ENCODE measurements at regions not wholly inside any gene's neighbourhood (a gene's known extent, or its start where the extent isn't known, plus 50 kb on each side); places are given as distances from the start of the nearest gene placed in this dataset.
A peak's percentile ranks its signal among the peaks of the same experiment; 100 is the strongest.
"Not testable (repeated sequence)": the region's sequence is repeated elsewhere in the genome, so short reads cannot be mapped to it uniquely, and the experiment has no call there.

- ChIA-PET CTCF (no interaction called here), POLR2A (no interaction called here)
Observed at GRCh38 chr2:114352988-114353387, 89.5 kb upstream of the DPP10 start.

GRCh38 chr2:114354199-114354598 lies 88.2 kb upstream of the DPP10 start:
- ATAC-seq (no peak), DNase-seq (ENCODE audit: low read depth in 1 of 2, low spot score in 1 of 2) (no peak), FAIRE-seq (no peak)
- TF ChIP-seq NPAS2 (CRISPR knock-in tag; IDR thresholded peaks at IDR 0.05; ENCODE audit: borderline replicate concordance) (no peak), POLR2A (IDR thresholded peaks at IDR 0.05; ENCODE audit: low read length) (no peak), HOXB5 (CRISPR knock-in tag; IDR thresholded peaks at IDR 0.05) (no peak), EHF (CRISPR knock-in tag; IDR thresholded peaks at IDR 0.05) (no peak), GATA3 (IDR thresholded peaks at IDR 0.05; ENCODE audit: borderline replicate concordance) (no peak), RNF2 (IDR thresholded peaks at IDR 0.05; ENCODE audit: borderline replicate concordance, low read depth) (no peak), MYC (IDR thresholded peaks at IDR 0.05; ENCODE audit: borderline replicate concordance, low read length) (no peak), RARB (CRISPR knock-in tag; IDR thresholded peaks at IDR 0.05) (no peak), CEBPB (IDR thresholded peaks at IDR 0.05) (no peak), HMGXB4 (CRISPR knock-in tag; IDR thresholded peaks at IDR 0.05; ENCODE audit: borderline replicate concordance) (no peak), JUNB (IDR thresholded peaks at IDR 0.05) (no peak), EP300 (IDR thresholded peaks at IDR 0.05) (no peak), KDM1A (IDR thresholded peaks at IDR 0.05; ENCODE audit: low read depth) (no peak), BHLHE40 (IDR thresholded peaks at IDR 0.05; ENCODE audit: low read depth, low read length) (no peak)
- Histone ChIP-seq H3K27ac (no peak overlapping the region), H3K4me3 (no peak overlapping the region), H3K4me1 (no peaks in the 10 kb centered on the region), H3K9me3 (no peaks in the 10 kb centered on the region), H3K4me2 (no peak overlapping the region)
- CTCF ChIA-PET: no interaction called here
- POLR2A ChIA-PET: no interaction called here
- WGBS (ENCODE audit: missing lambda C conversion rate): 5% methylated on average over 2 of the region's 2 CpGs

More at GRCh38 chr2:114352988-114353387, 89.5 kb upstream of the DPP10 start:
- ATAC-seq (no peak), DNase-seq (ENCODE audit: low read depth in 1 of 2, low spot score in 1 of 2) (no peak), FAIRE-seq (no peak)
- Histone ChIP-seq H3K9me3 (no peaks in the 10 kb centered on the region), H3K4me3 (no peak overlapping the region), H3K4me2 (no peak overlapping the region), H3K4me1 (no peaks in the 10 kb centered on the region), H3K27ac (no peak overlapping the region)
- 33% methylated on average over 1 of the region's 1 CpG for WGBS (ENCODE audit: missing lambda C conversion rate)
- TF ChIP-seq NFE2L2 (conservative IDR thresholded peaks at IDR 0.05; ENCODE audit: low read length): no peak

- Histone ChIP-seq H3K4me3 (no peak overlapping the region), H3K27ac (no peak overlapping the region), H3K9me3 (peaks cover 10% of the 10 kb centered on the region; the same call in 1 of the 3 replicates), H3K4me2 (no peak overlapping the region), H3K4me1 (no peaks in the 10 kb centered on the region)
- FAIRE-seq (no peak), ATAC-seq (no peak), DNase-seq (ENCODE audit: low read depth in 1 of 2, low spot score in 1 of 2) (peak in 1 of 2 experiments; percentile 2)
- 3% methylated on average over 2 of the region's 2 CpGs for WGBS (ENCODE audit: missing lambda C conversion rate)
- POLR2A ChIA-PET: no interaction called here
- TF ChIP-seq NR3C1 (IDR thresholded peaks at IDR 0.05) (no peak), CTCF (IDR thresholded peaks at IDR 0.05) (no peak), ATOH8 (CRISPR knock-in tag; IDR thresholded peaks at IDR 0.05; ENCODE audit: low read depth) (no peak), REST (IDR thresholded peaks at IDR 0.05) (no peak), RNF2 (IDR thresholded peaks at IDR 0.05; ENCODE audit: borderline replicate concordance, low read depth) (no peak), ZSCAN20 (CRISPR knock-in tag; IDR thresholded peaks at IDR 0.05) (no peak), CEBPB (IDR thresholded peaks at IDR 0.05) (no peak)
- CTCF ChIA-PET: interaction anchor here (0.5 kb wide), 1 partner anchor 144 kb away, joined by 3 read pairs; no protein-coding TSS in a partner anchor
Observed at GRCh38 chr2:114368705-114369104, 73.7 kb upstream of the DPP10 start.

- CTCF ChIA-PET; POLR2A ChIA-PET; H3K4me3 ChIP-seq; ATAC-seq; H3K4me2 ChIP-seq; H3K4me1 ChIP-seq; DNase-seq (ENCODE audit: low read depth in 1 of 2, low spot score in 1 of 2); H3K27ac ChIP-seq; FAIRE-seq: not testable (repeated sequence)
- peaks cover 10% of the 10 kb centered on the region; the same call in 1 of the 3 replicates for H3K9me3 ChIP-seq
Observed at GRCh38 chr2:114371721-114372120, 70.7 kb upstream of the DPP10 start.

Measured in A549 (cell line).